ENCODE measurements at regions not wholly inside any gene's neighbourhood (a gene's known extent, or its start where the extent isn't known, plus 50 kb on each side); places are given as distances from the start of the nearest gene placed in this dataset.

DNA sequence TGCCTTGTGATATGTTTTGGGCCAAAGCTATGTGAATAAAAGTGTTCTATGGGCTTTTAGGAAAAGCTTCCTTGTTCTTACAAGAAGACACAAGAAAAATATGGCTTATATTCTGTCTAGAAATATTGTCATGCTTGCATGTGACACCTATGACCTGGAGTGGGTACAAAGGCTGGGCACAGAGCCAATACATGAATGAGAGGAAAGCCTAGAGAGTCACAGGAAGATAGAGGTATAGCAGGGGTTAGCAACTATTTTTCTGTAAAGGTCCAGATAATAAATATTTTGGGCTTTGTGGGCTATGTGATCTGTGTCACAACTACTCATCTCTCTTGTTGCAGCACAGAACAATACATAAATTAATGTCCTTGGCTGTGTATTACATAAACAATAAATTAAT lies 196.6 kb upstream of the CD180 start:
- DNase-seq: no peak
- peaks cover 0 to 3% (median 0%) of the 10 kb centered on the region in 11 donors for H3K9me3 ChIP-seq
- H3K4me3 ChIP-seq: no peak overlapping the region
- ATAC-seq: no peak
- no peak overlapping the region for H3K27ac ChIP-seq
- TF ChIP-seq, protein P1, sequence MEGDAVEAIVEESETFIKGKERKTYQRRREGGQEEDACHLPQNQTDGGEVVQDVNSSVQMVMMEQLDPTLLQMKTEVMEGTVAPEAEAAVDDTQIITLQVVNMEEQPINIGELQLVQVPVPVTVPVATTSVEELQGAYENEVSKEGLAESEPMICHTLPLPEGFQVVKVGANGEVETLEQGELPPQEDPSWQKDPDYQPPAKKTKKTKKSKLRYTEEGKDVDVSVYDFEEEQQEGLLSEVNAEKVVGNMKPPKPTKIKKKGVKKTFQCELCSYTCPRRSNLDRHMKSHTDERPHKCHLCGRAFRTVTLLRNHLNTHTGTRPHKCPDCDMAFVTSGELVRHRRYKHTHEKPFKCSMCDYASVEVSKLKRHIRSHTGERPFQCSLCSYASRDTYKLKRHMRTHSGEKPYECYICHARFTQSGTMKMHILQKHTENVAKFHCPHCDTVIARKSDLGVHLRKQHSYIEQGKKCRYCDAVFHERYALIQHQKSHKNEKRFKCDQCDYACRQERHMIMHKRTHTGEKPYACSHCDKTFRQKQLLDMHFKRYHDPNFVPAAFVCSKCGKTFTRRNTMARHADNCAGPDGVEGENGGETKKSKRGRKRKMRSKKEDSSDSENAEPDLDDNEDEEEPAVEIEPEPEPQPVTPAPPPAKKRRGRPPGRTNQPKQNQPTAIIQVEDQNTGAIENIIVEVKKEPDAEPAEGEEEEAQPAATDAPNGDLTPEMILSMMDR (IDR thresholded peaks at IDR 0.05): no peak
- H3K27me3 ChIP-seq: no peaks in the 10 kb centered on the region
- H3K36me3 ChIP-seq: no peaks in the 10 kb centered on the region
- intact Hi-C loops (cut with DNase I): loop anchor here in 1 of 10 donors (10.0 kb wide), 2 partner anchors 62 to 148 kb away; no protein-coding TSS in a partner anchor
- H3K4me1 ChIP-seq: no peaks in the 10 kb centered on the region

DNA sequence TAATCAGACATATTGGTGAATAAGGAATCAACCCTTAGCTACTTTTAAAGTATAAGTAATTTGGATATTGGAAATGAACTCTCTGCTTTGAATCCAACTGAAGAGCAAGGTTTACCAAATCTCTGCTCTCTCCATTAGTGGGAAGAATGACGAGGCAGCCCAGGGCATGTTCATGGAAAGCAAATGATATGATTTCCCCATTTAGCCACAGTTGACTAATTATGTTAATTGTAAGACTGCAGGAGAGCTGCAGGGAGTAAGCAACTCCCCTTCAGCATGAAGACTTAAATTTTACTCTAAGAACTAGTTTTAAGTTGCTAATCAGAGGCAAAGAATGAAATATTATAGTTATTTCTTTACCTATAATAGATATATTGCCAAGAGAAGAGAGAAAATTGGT lies 194.3 kb upstream of the CD180 start:
- 82 to 94% methylated on average over 1 of the region's 1 CpG for WGBS, 2 donors

DNA sequence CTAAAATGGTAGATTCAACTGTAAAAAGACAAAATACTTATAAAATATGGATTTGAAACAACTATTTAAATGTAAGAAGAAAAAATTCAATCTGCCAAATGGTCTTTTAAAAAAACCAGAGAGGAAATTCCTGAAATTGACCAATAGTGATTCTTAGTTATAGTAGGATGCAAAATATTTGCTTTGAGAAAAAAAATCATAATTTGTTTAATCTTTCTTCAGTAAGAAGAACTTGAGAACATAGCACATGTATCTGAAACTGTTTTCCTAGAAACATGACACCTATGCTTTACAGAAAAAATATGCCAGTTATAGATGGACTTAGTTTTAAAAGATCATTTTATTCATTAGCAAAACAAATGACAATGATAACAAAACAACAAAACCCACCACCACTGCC lies 186.9 kb upstream of the CD180 start:
- H3K4me1 ChIP-seq: no peaks in the 10 kb centered on the region
- no peak overlapping the region for H3K27ac ChIP-seq
- no peaks in the 10 kb centered on the region for H3K36me3 ChIP-seq
- intact Hi-C loops (cut with DNase I): no loop called here
- TF ChIP-seq, protein P1 (IDR thresholded peaks at IDR 0.05): no peak
- H3K4me3 ChIP-seq: no peak overlapping the region
- no peaks in the 10 kb centered on the region for H3K27me3 ChIP-seq
- H3K9me3 ChIP-seq: peaks cover 0 to 2% (median 0%) of the 10 kb centered on the region in 11 donors
- DNase-seq (no peak), ATAC-seq (no peak)

More for the DNA sequence above, 194.3 kb upstream of the CD180 start:
- no peaks in the 10 kb centered on the region for H3K36me3 ChIP-seq
- intact Hi-C loops (cut with DNase I): loop anchor here in 1 of 10 donors (10.0 kb wide), 2 partner anchors 64 to 146 kb away; no protein-coding TSS in a partner anchor
- H3K4me3 ChIP-seq: no peak overlapping the region
- no peak overlapping the region for H3K27ac ChIP-seq
- TF ChIP-seq, protein P1 (IDR thresholded peaks at IDR 0.05): no peak
- peaks cover 0 to 3% (median 0%) of the 10 kb centered on the region in 11 donors for H3K9me3 ChIP-seq
- no peaks in the 10 kb centered on the region for H3K4me1 ChIP-seq
- no peaks in the 10 kb centered on the region for H3K27me3 ChIP-seq
- no peak for DNase-seq
- ATAC-seq: no peak

DNA sequence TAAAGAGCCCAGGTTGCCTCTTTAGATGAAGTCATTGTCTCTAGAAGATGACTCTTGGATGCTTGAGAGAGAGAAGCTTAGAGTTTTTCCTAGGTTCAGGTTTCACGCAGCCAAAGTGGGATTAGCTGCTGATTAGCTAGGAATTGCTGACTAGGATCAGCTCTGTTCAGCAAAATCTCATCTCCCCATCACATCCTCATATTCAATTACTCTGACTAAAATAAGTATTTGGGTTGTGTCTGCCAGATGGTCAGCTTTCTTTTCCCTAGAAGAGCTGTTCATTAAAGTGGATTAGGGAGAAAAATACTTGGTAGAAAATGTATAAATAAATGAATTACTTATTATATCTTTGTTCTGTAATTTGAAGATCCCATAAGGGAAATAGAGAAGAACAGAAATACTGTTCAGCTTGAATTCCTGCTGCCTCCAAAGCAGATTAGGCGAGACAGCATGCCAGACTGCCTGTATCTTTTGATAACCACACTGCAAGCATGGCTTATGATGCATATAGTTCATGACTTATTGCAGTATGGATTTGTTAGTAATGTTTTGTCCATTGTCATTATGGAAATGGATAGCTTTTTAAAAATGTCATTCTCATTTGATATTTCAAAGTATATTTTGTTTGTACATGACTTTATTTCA lies 184.8 kb upstream of the CD180 start:
- intact Hi-C loops (cut with DNase I): no loop called here
- Histone ChIP-seq H3K36me3 (no peaks in the 10 kb centered on the region), H3K27me3 (no peaks in the 10 kb centered on the region), H3K9me3 (peaks cover 0 to 2% (median 0%) of the 10 kb centered on the region in 11 donors), H3K27ac (no peak overlapping the region), H3K4me1 (no peaks in the 10 kb centered on the region), H3K4me3 (no peak overlapping the region)
- ATAC-seq (no peak), DNase-seq (no peak)
- WGBS, 2 donors: 67 to 70% methylated on average over 2 of the region's 2 CpGs
- TF ChIP-seq, protein P1 (IDR thresholded peaks at IDR 0.05): no peak

All from heart right ventricle (tissue), 16 donors.